Limb (tissue), 2 donors: ENCODE measurements at regions not wholly inside any gene's neighbourhood (a gene's known extent, or its start where the extent isn't known, plus 50 kb on each side); places are given as distances from the start of the nearest gene placed in this dataset.
A peak's percentile ranks its signal among the peaks of the same experiment; 100 is the strongest.
"Not testable (repeated sequence)": the region's sequence is repeated elsewhere in the genome, so short reads cannot be mapped to it uniquely, and the experiment has no call there.

Source experiments
- DNase-seq, 2 donors: peaks; one replicate each; pipeline ENCODE4 v3.0.0-alpha.2; 2016; ENCODE audit errors: extremely low spot score in 2 of 2

DNA sequence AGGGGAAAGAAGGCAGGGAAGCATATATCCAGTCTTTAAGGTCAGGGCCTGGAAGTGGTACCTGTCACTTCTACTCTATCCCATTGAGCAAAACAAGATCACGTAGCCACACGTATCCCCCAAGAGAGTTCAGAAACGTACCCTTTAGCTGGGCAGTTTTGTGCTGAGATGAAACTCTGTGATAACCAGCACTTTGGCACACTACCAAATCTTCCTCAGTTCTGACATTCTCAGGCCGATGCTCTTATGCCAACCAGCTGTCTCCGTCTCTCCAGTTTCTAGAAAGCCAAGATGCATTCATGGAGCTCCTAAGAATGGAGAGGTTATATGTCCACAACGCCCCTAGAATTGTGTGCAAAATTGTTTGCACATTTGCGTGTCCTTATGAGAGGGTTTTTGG lies 176.6 kb upstream of the MSX2 start:
- DNase-seq = no peak

GRCh38 chr5:174549254-174549653 lies 175.1 kb upstream of the MSX2 start:
- no peak for DNase-seq

GRCh38 chr5:174550026-174550425 lies 174.4 kb upstream of the MSX2 start:
- no peak for DNase-seq

GRCh38 chr5:174552428-174552827 lies 172.0 kb upstream of the MSX2 start:
- DNase-seq = no peak

DNA sequence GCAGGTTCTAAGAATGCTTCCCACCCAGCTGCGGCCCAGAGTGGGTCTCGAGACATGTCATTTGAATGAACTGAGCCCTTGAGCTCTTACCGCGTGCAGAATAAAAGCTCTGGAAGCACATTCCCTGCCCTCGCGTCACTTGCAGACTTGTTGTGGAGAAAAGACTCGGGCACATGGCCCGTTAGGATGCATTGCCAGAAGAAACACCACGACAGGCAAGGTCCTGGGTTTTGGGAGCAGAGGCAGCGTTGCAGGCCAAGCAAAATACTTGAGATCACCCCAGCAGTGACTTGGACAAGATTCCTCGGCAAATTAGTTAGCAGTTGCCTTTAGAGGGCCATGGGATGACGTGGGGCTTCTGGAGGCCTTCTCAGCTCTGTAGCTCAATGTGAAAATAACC lies 170.8 kb upstream of the MSX2 start:
- DNase-seq = peak in 1 of 2 donors; percentile 46

GRCh38 chr5:174555726-174556125 lies 168.7 kb upstream of the MSX2 start:
- DNase-seq = no peak

DNA sequence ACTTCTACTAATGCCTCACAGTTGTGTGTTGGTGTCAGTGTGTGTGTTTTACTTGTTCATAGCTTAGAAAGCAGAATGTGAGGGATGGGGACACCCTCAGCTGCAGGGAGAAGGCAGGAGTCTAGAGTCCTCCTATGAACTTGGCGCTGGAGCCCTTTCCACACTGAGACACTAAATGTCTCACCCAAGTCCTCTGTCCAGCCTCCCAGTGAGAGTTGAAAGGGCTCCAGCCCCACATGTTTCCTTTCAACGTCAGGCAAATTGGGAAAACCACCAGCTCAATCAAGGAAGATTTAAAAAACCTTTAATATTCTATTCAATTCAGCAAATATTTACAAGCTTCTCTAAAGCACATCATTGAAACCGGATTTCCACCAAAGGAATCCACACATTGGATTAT lies 167.6 kb upstream of the MSX2 start:
- no peak for DNase-seq

DNA sequence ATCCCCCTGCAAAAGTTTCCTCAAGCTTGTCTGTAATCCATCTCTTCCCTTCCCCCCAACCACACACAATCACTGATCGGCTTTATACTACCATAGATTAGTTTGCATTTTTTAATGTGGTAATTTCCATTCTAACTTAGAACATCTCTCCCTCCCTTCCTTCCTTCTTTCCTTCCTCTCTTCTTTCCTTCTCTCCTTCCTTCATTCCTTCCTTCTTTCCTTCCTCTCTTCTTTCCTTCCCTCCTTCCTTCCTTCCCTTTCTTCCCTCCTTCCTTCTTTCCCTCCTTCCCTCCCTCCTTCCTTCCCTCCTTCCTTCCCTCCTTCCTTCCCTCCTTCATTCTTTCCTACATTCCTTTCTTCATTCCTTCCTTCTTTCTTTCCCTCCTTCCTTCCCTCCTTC lies 166.2 kb upstream of the MSX2 start:
- no peak for DNase-seq

- no peak for DNase-seq
These were observed 165.2 kb upstream of the MSX2 start for GRCh38 chr5:174559141-174559540.

DNA sequence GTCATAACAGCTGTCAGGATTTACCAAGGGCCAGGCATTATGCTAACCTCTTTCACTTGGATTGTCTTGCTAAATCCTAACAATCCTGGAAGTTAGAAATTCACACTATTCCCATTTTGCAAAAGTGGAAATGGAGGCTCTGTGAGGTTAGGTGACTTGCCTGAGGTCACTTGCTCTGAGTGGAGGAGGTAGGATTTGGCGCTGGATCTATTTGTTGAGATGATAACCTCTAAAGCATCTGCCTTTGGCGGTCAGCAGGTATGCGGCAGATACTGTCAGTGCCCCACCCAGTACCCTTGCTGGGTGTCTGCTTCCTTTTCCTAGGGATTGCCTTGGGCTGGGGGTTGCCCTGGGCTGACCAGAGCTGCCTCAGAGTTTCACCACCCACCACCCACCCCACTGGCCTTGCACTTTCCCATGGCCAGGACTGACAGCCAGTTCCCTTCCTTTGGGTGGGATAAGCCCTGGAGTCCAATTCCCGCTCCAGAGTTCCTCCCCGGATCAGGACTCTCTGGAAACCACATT lies 164.8 kb upstream of the MSX2 start:
- DNase-seq = no peak

- DNase-seq = no peak
These were observed 163.5 kb upstream of the MSX2 start for GRCh38 chr5:174560861-174561260.

GRCh38 chr5:174563040-174563439 lies 161.3 kb upstream of the MSX2 start:
- DNase-seq = not testable (repeated sequence)

DNA sequence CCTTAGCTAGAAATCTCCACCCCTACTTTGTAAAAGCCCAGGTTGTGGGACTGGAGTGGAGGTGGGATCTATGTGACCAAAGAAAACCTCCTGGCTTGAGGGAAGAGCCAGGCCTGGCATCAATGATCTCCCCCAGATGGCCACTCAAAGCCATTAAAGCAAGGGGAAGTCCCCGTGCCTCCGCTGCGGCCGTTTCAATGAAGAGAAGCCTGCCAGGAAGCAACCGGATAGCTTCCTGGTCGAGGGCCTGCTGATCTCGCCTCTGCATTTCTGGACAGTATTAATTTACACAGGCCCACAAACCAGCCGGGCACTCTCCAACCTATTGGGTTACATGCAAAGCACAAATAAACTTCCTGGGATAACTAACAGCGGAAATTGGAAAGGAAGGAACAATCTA lies 160.5 kb upstream of the MSX2 start:
- DNase-seq = no peak

- DNase-seq = no peak
These were observed 156.8 kb upstream of the MSX2 start for GRCh38 chr5:174567506-174568141.

GRCh38 chr5:174570662-174571061 lies 153.7 kb upstream of the MSX2 start:
- DNase-seq = no peak

- peak; percentile 65 to 83 for DNase-seq
These were observed 152.6 kb upstream of the MSX2 start for GRCh38 chr5:174571662-174572397.

- DNase-seq = no peak
These were observed 151.8 kb upstream of the MSX2 start for GRCh38 chr5:174572591-174572990.

GRCh38 chr5:174573221-174573994 lies 151.0 kb upstream of the MSX2 start:
- DNase-seq = peak in 1 of 2 donors; percentile 32

GRCh38 chr5:174575043-174575442 lies 149.3 kb upstream of the MSX2 start:
- DNase-seq = no peak

DNA sequence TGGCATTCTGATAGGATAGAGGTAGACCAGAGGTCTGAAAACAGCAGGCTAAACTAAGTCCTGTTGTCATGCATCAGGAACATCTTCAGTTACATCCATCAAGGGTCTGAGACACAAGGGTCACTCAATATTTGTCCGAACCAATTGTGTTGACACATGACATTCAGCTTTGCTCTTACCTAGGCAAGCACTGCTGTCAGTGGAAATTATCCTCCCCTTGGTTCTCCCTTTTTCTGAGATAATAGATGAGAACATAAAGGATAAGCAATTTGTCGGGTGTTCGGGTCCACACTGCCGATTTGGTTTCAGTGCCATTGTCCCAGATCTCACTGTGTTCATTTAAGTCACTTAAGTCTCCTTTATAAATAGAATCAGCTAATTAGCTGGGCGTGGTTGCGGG lies 148.3 kb upstream of the MSX2 start:
- no peak for DNase-seq

DNA sequence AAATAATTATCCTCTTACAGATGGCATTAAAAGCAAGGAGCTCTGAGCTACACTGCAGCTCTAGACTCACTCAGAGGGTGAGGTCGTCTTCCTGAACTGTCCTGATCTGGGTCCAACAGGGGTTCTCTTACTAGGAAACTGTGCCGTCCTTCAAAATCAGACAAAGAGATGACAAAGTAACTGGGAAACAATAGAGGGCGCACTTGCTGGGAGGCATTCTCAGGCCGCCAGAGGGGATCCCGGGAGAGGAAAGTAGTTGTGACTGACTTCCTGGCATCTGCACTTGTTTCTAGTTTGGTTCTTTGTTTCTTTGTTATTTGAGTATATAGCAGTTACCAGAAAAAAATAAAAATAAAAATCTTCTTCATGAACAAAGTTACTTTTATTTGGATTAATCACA lies 142.9 kb upstream of the MSX2 start:
- no peak for DNase-seq

GRCh38 chr5:174581894-174582293 lies 142.5 kb upstream of the MSX2 start:
- no peak for DNase-seq
